Activated T-cell treated with anti-CD3 and anti-CD28 coated beads for 48 hours (primary cell): ENCODE measurements at regions not wholly inside any gene's neighbourhood (a gene's known extent, or its start where the extent isn't known, plus 50 kb on each side); places are given as distances from the start of the nearest gene placed in this dataset.

ENCODE experiments used
- DNase-seq: peaks from one replicate; pipeline ENCODE4 v3.0.0-alpha.2; 2020; ENCODE audit warnings: low read depth

GRCh38 chr16:80418517-80419355, 122.1 kb upstream of the DYNLRB2 start:
- DNase-seq: no peak

GRCh38 chr16:80417706-80418271, 123.0 kb upstream of the DYNLRB2 start:
- DNase-seq: no peak

GRCh38 chr16:80408014-80408413, 132.8 kb upstream of the DYNLRB2 start:
- no peak for DNase-seq

- no peak for DNase-seq
Observed at GRCh38 chr16:80407265-80407987, 133.4 kb upstream of the DYNLRB2 start.

- no peak for DNase-seq
Observed at GRCh38 chr16:80404847-80405246, 135.9 kb upstream of the DYNLRB2 start.

GRCh38 chr16:80403894-80404293, 136.9 kb upstream of the DYNLRB2 start:
- DNase-seq: no peak

GRCh38 chr16:80390871-80391489, 149.8 kb upstream of the DYNLRB2 start:
- no peak for DNase-seq

- no peak for DNase-seq
Observed at GRCh38 chr16:80390046-80390445, 150.7 kb upstream of the DYNLRB2 start.

GRCh38 chr16:80389338-80389737, 151.5 kb upstream of the DYNLRB2 start:
- DNase-seq: no peak

GRCh38 chr16:80387318-80387921, 153.4 kb upstream of the DYNLRB2 start:
- no peak for DNase-seq

- no peak for DNase-seq
Observed at GRCh38 chr16:80384862-80385261, 155.9 kb upstream of the DYNLRB2 start.

- no peak for DNase-seq
Observed at GRCh38 chr16:80380514-80380913, 160.3 kb upstream of the DYNLRB2 start.

- DNase-seq: no peak
Observed at GRCh38 chr16:80377096-80377956, 163.5 kb upstream of the DYNLRB2 start.

- no peak for DNase-seq
Observed at GRCh38 chr16:80375973-80376372, 164.8 kb upstream of the DYNLRB2 start.

GRCh38 chr16:80375513-80375912, 165.3 kb upstream of the DYNLRB2 start:
- DNase-seq: no peak

- no peak for DNase-seq
Observed at GRCh38 chr16:80372341-80372740, 168.5 kb upstream of the DYNLRB2 start.

- DNase-seq: no peak
Observed at GRCh38 chr16:80369138-80369958, 171.4 kb upstream of the DYNLRB2 start.

GRCh38 chr16:80367037-80367658, 173.6 kb upstream of the DYNLRB2 start:
- no peak for DNase-seq

- DNase-seq: no peak
Observed at GRCh38 chr16:80366023-80366422, 174.8 kb upstream of the DYNLRB2 start.

- no peak for DNase-seq
Observed at GRCh38 chr16:80362816-80363215, 178.0 kb upstream of the DYNLRB2 start.
